ENCODE measurements at regions not wholly inside any gene's neighbourhood (a gene's known extent, or its start where the extent isn't known, plus 50 kb on each side); places are given as distances from the start of the nearest gene placed in this dataset.

DNA sequence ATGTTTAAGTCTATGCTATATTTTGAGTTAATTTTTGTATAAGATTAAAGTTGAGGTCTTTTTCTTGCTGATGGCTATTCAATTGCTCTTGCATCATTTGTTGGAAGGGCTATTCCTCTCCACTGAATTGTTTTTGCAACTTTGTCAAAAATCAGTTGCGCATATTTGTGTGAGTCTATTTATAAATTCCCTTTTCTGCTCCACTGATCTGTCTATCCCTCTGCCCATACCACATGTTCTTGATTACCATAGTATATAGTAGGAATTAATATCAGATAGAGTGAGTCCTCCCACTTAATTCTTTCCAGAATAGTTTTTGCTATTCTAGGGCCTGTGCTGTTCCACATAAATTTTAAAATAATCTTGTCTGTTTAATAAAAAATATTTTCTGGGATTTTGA, 152.4 kb upstream of the ADCY1 start (continued):
- TF ChIP-seq DPF2 (IDR thresholded peaks at IDR 0.05) = no peak
- no peak for TF ChIP-seq HDGF (IDR thresholded peaks at IDR 0.05)
- TF ChIP-seq POLR2A (IDR thresholded peaks at IDR 0.05; ENCODE audit: low read depth, low read length) = no peak
- TF ChIP-seq ZNF384 (IDR thresholded peaks at IDR 0.05; ENCODE audit: borderline replicate concordance, low read depth, low read length) = no peak

DNA sequence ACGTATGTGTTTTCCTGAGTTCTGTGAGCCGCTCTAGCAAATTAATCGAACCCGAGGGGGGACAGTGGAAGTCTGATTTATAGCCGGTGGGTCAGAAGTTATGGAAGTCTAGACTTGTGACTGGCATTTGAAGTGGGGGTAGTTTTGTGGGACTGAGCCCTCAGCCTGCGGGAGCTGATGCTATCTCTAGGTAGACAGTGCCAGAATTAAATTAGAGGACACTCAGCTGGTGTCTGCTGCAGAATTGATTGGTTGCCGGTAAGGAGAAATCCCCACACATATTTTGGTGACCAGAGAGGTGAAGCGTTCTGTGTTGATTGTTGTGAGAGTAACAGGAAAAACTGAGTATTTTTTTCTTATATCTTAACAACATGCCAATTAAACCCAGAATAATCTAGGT, 143.8 kb upstream of the ADCY1 start:
- ChIA-PET POLR2A (no interaction called here), SMC1A (ENCODE audit: uncharacterized antibody, unreplicated experiment) (no interaction called here), CTCF (no interaction called here), RAD21 (ENCODE audit: unreplicated experiment) (no interaction called here)
- H3K36me3 ChIP-seq (ENCODE audit: control insufficient read depth in 2 of 2, insufficient read depth in 2 of 2, low read length in 1 of 2) = no peaks in the 10 kb centered on the region
- TF ChIP-seq MEF2A (IDR thresholded peaks at IDR 0.05; ENCODE audit: insufficient read depth, low read depth, low read length) (no peak), SMAD1 (IDR thresholded peaks at IDR 0.05; ENCODE audit: low read depth, partially characterized antibody) (no peak), RB1 (IDR thresholded peaks at IDR 0.05; ENCODE audit: borderline replicate concordance) (no peak), ZNF207 (IDR thresholded peaks at IDR 0.05; ENCODE audit: borderline replicate concordance) (no peak), SMC3 (IDR thresholded peaks at IDR 0.05; ENCODE audit: borderline replicate concordance, low read length) (no peak), RUNX3 (IDR thresholded peaks at IDR 0.05; ENCODE audit: low read length) (no peak), POLR2AphosphoS2 (IDR thresholded peaks at IDR 0.05; ENCODE audit: low read depth, low read length) (no peak), TCF3 (IDR thresholded peaks at IDR 0.05; ENCODE audit: borderline replicate concordance, insufficient read depth, low read depth, low read length) (no peak), CBX3 (IDR thresholded peaks at IDR 0.05; ENCODE audit: borderline replicate concordance, low read depth) (no peak), SMARCA5 (IDR thresholded peaks at IDR 0.05) (no peak), BACH1 (IDR thresholded peaks at IDR 0.05; ENCODE audit: borderline replicate concordance) (no peak), JUNB (IDR thresholded peaks at IDR 0.05) (no peak), ZSCAN29 (IDR thresholded peaks at IDR 0.05) (no peak), CHD2 (IDR thresholded peaks at IDR 0.05; ENCODE audit: borderline replicate concordance, low read depth, low read length) (no peak), MTA2 (IDR thresholded peaks at IDR 0.05; ENCODE audit: low read depth) (no peak), ZZZ3 (IDR thresholded peaks at IDR 0.05; ENCODE audit: control insufficient read depth, insufficient read length, low read depth) (no peak)
- TF ChIP-seq, protein P1, sequence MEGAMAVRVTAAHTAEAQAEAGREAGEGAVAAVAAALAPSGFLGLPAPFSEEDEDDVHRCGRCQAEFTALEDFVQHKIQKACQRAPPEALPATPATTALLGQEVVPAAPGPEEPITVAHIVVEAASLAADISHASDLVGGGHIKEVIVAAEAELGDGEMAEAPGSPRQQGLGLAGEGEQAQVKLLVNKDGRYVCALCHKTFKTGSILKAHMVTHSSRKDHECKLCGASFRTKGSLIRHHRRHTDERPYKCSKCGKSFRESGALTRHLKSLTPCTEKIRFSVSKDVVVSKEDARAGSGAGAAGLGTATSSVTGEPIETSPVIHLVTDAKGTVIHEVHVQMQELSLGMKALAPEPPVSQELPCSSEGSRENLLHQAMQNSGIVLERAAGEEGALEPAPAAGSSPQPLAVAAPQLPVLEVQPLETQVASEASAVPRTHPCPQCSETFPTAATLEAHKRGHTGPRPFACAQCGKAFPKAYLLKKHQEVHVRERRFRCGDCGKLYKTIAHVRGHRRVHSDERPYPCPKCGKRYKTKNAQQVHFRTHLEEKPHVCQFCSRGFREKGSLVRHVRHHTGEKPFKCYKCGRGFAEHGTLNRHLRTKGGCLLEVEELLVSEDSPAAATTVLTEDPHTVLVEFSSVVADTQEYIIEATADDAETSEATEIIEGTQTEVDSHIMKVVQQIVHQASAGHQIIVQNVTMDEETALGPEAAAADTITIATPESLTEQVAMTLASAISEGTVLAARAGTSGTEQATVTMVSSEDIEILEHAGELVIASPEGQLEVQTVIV (IDR thresholded peaks at IDR 0.05; ENCODE audit: borderline replicate concordance, partially characterized antibody) = no peak
- TF ChIP-seq, protein P2, sequence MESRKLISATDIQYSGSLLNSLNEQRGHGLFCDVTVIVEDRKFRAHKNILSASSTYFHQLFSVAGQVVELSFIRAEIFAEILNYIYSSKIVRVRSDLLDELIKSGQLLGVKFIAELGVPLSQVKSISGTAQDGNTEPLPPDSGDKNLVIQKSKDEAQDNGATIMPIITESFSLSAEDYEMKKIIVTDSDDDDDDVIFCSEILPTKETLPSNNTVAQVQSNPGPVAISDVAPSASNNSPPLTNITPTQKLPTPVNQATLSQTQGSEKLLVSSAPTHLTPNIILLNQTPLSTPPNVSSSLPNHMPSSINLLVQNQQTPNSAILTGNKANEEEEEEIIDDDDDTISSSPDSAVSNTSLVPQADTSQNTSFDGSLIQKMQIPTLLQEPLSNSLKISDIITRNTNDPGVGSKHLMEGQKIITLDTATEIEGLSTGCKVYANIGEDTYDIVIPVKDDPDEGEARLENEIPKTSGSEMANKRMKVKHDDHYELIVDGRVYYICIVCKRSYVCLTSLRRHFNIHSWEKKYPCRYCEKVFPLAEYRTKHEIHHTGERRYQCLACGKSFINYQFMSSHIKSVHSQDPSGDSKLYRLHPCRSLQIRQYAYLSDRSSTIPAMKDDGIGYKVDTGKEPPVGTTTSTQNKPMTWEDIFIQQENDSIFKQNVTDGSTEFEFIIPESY (IDR thresholded peaks at IDR 0.05) = no peak
- TF ChIP-seq, protein P3, sequence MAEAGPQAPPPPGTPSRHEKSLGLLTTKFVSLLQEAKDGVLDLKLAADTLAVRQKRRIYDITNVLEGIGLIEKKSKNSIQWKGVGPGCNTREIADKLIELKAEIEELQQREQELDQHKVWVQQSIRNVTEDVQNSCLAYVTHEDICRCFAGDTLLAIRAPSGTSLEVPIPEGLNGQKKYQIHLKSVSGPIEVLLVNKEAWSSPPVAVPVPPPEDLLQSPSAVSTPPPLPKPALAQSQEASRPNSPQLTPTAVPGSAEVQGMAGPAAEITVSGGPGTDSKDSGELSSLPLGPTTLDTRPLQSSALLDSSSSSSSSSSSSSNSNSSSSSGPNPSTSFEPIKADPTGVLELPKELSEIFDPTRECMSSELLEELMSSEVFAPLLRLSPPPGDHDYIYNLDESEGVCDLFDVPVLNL (IDR thresholded peaks at IDR 0.05; ENCODE audit: low read depth, low read length) = no peak
- no peak overlapping the region for H3K4me3 ChIP-seq
- H4K20me1 ChIP-seq (ENCODE audit: control insufficient read depth, insufficient read depth) = no peaks in the 10 kb centered on the region
- H3K9me3 ChIP-seq (replicated peaks; ENCODE audit: control insufficient read depth, insufficient read depth, low read length) = no peaks in the 10 kb centered on the region
- H3K9ac ChIP-seq (ENCODE audit: control insufficient read depth, insufficient read depth, low read length) = no peak overlapping the region
- in situ Hi-C loops (cut with MboI) = no loop called here
- no peaks in the 10 kb centered on the region for H3K4me1 ChIP-seq (ENCODE audit: control insufficient read depth, insufficient read depth, low read length)
- no peak overlapping the region for H3K27ac ChIP-seq (ENCODE audit: control insufficient read depth, insufficient read depth)
- no peaks in the 10 kb centered on the region for H3K79me2 ChIP-seq (ENCODE audit: control insufficient read depth, insufficient read depth, low read length)
- DNase-seq (ENCODE audit: low read depth, low spot score) (no peak), FAIRE-seq (no peak), ATAC-seq (no peak)
- 60% methylated on average over 8 of the region's 8 CpGs for WGBS (ENCODE audit: insufficient coverage, insufficient replicate concordance, low lambda C conversion rate, missing lambda C conversion rate)
- no peak overlapping the region for H3K4me2 ChIP-seq (ENCODE audit: control insufficient read depth, insufficient read depth)
- intact Hi-C loops (cut with micrococcal nuclease; ENCODE audit: unreplicated experiment) = no loop called here
- no peak overlapping the region for H2AFZ ChIP-seq (ENCODE audit: control insufficient read depth, low read depth, low read length)
- BruUV-seq (replicated peaks) = no TSS peak
- no peaks in the 10 kb centered on the region for H3K27me3 ChIP-seq (replicated peaks in 1 of 2; ENCODE audit: control insufficient read depth in 2 of 2, insufficient read depth in 2 of 2, low read length in 1 of 2)

Data from GM12878 (cell line).